Tibial artery (tissue), 4 donors: ENCODE measurements at regions not wholly inside any gene's neighbourhood (a gene's known extent, or its start where the extent isn't known, plus 50 kb on each side); places are given as distances from the start of the nearest gene placed in this dataset.

Experiments
- DNase-seq, 2 donors: peaks; one replicate each; pipeline ENCODE4 v3.0.0-alpha.2; 2019
- H3K27ac ChIP-seq, 2 donors: fragments of 200-600 bp; sonication (generic) in 1 of 2; 1 replicate in 1 of 2; 2 replicates in 1 of 2; pipeline ENCODE4 v1.5.1; 2018 to 2019; ENCODE audit warnings: mild to moderate bottlenecking in 1 of 2
- H3K27me3 ChIP-seq, 2 donors: fragments of 200-600 bp; sonication (generic) in 1 of 2; one replicate each; pipeline versions ENCODE4 v1.5.1 to v1.6.0; 2016 to 2019
- H3K36me3 ChIP-seq, 3 donors: fragments of 200-600 bp; sonication (generic) in 2 of 3; one replicate each; pipeline ENCODE4 v1.5.1; 2016 to 2019; ENCODE audit warnings: mild to moderate bottlenecking in 2 of 3
- H3K4me1 ChIP-seq, 4 donors: fragments of 200-600 bp; sonication (generic) in 2 of 4; 1 replicate in 3 of 4; 2 replicates in 1 of 4; pipeline ENCODE4 v1.5.1; 2016 to 2019
- H3K4me3 ChIP-seq, 2 donors: fragments of 200-600 bp; sonication (generic) in 1 of 2; 1 replicate in 1 of 2; 2 replicates in 1 of 2; pipeline ENCODE4 v1.5.1; 2018 to 2019; ENCODE audit warnings: mild to moderate bottlenecking in 2 of 2
- H3K9me3 ChIP-seq, 3 donors: fragments of 200-600 bp; sonication (generic) in 1 of 3; one replicate each; pipeline ENCODE4 v1.5.1; 2016 to 2019
- CTCF ChIP-seq, 2 experiments: fragments of 200-600 bp in 1 of 2; fragments of 450-650 bp in 1 of 2; IDR thresholded peaks; one replicate each; pipeline ENCODE4 v1.5.1; 2017 to 2019; ENCODE audit warnings: antibody characterized with exemption in 2 of 2, mild to moderate bottlenecking in 1 of 2, moderate library complexity in 1 of 2
- intact Hi-C: fragments of 100-400 bp; cut with DNase I; formaldehyde crosslinking; loops from one replicate; pipeline ENCODE4 v1.15.0; 2023; ENCODE audit warnings: low total_unique reads

- Histone ChIP-seq H3K36me3 (no peaks in the 10 kb centered on the region), H3K27me3 (no peaks in the 10 kb centered on the region), H3K4me1 (peaks cover 0 to 5% (median 2%) of the 10 kb centered on the region in 4 donors), H3K27ac (no peak overlapping the region), H3K9me3 (peaks cover 0 to 5% (median 0%) of the 10 kb centered on the region in 3 donors), H3K4me3 (no peak overlapping the region)
- intact Hi-C loops = no loop called here
- no peak for DNase-seq
- no peak for TF ChIP-seq CTCF (IDR thresholded peaks at IDR 0.05)
Measured at GRCh38 chr4:186851291-186852072, 127.8 kb upstream of the FAT1 start.

GRCh38 chr4:186852073-186852420, 128.4 kb upstream of the FAT1 start:
- no peak overlapping the region for H3K4me3 ChIP-seq
- no peaks in the 10 kb centered on the region for H3K36me3 ChIP-seq
- H3K27me3 ChIP-seq = no peaks in the 10 kb centered on the region
- no peaks in the 10 kb centered on the region for H3K4me1 ChIP-seq
- peaks cover 0 to 5% (median 0%) of the 10 kb centered on the region in 3 donors for H3K9me3 ChIP-seq
- intact Hi-C loops = no loop called here
- no peak overlapping the region for H3K27ac ChIP-seq
- DNase-seq = no peak
- TF ChIP-seq CTCF (IDR thresholded peaks at IDR 0.05) = no peak

GRCh38 chr4:186852964-186853391, 129.3 kb upstream of the FAT1 start:
- Histone ChIP-seq H3K4me1 (no peaks in the 10 kb centered on the region), H3K4me3 (no peak overlapping the region), H3K9me3 (peaks cover 0 to 5% (median 0%) of the 10 kb centered on the region in 3 donors), H3K27ac (no peak overlapping the region), H3K27me3 (no peaks in the 10 kb centered on the region), H3K36me3 (no peaks in the 10 kb centered on the region)
- no peak for TF ChIP-seq CTCF (IDR thresholded peaks at IDR 0.05)
- no peak for DNase-seq
- intact Hi-C loops = no loop called here

GRCh38 chr4:186854256-186854655, 130.6 kb upstream of the FAT1 start:
- Histone ChIP-seq H3K27ac (no peak overlapping the region), H3K36me3 (no peaks in the 10 kb centered on the region), H3K9me3 (peaks cover 0 to 5% (median 0%) of the 10 kb centered on the region in 3 donors), H3K4me3 (no peak overlapping the region), H3K4me1 (no peaks in the 10 kb centered on the region), H3K27me3 (no peaks in the 10 kb centered on the region)
- intact Hi-C loops = no loop called here
- DNase-seq = no peak
- no peak for TF ChIP-seq CTCF (IDR thresholded peaks at IDR 0.05)

DNA sequence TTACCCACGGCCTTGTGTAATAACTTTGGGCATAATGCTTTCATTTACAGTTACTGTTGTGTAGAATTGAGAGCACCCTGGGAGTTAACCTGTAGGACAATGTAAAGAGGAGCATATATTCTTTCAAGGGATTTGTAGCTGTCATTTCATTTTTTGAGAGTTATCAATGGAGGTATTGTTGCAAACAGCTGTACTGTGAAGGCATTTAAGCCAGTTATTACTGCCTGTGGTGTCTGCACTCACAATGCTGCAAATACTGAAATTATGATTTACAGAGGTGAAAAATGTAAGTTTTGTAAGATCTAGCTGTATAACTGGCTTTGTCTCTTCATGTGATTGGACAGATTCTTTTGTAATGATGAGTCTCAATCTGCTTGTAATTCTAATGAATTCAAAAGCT, 131.5 kb upstream of the FAT1 start:
- no peak overlapping the region for H3K27ac ChIP-seq
- H3K27me3 ChIP-seq = no peaks in the 10 kb centered on the region
- no peaks in the 10 kb centered on the region for H3K36me3 ChIP-seq
- no peak for DNase-seq
- H3K9me3 ChIP-seq = peaks cover 0 to 4% (median 0%) of the 10 kb centered on the region in 3 donors
- no peak for TF ChIP-seq CTCF (IDR thresholded peaks at IDR 0.05)
- no peaks in the 10 kb centered on the region for H3K4me1 ChIP-seq
- H3K4me3 ChIP-seq = no peak overlapping the region
- intact Hi-C loops = no loop called here
